Amniotic epithelial cell (primary cell): ENCODE measurements at regions not wholly inside any gene's neighbourhood (a gene's known extent, or its start where the extent isn't known, plus 50 kb on each side); places are given as distances from the start of the nearest gene placed in this dataset.
"Not testable (repeated sequence)": the region's sequence is repeated elsewhere in the genome, so short reads cannot be mapped to it uniquely, and the experiment has no call there.

Source experiments
- DNase-seq: peaks from one replicate; pipeline ENCODE4 v3.0.0-alpha.2; 2010; ENCODE audit warnings: low read depth

DNA sequence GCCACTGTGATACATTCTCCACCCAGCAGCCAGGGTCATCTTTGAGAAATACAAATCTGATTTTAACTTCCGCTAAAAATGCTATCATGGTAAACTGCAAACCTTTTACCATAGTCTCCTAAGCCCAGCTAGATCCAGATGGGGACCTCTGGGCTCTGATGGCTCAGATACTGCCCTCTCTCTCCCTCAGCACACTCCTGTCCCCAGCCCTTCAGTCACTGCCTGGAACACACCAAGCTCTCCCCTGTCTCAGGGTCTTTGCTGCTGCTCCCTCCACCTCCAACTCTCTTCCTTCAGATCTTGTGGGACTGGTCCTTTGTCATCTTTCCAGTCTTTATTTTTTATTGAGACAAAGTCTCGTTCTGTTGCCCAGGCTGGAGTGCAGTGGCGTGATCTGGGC, 65.1 kb downstream of the SPRY4 start:
- DNase-seq = no peak

GRCh38 chr5:142255831-142256230, 69.0 kb downstream of the SPRY4 start:
- DNase-seq = peak; percentile 17

GRCh38 chr5:142254431-142254830, 70.4 kb downstream of the SPRY4 start:
- no peak for DNase-seq

DNA sequence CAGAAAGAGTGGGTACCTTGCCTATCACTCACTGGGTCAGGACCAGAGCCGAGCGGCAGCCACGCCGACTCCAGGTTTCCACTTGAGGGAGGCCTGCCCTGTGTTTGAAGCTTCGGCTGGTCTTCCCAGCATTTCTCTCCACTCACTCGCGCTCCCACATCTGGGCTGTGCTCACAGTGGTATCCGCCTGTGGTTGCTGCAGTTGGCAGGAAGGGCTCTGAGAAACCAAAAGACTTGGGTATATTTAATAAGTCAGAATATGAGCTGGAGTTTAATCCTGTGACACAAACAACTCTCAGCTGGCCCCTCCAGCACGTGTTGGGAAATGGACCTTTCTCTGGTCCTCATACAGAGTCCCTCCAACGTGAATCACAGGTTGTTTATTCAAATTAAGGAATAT, 70.9 kb downstream of the SPRY4 start:
- peak; percentile 32 for DNase-seq

DNA sequence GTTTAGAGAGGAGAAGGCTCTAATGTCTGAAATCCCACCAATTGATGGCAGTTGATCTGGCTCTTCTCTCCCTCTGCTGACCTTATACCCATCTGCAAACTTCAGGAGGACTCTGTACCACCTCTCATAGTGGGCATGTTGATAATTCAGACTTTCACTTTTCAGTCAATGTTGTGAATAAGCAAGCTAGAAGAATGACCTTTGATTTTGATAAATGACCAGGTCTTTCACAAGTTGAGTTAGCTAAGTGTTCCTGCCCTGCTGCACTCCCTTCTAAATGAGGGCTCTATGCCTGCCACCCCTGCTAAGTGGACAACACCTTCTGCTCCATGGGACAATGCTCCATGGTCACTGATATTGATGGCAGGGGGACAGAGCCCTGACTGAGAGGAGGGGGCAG, 74.7 kb downstream of the SPRY4 start:
- DNase-seq = peak; percentile 16

GRCh38 chr5:142248853-142249462, 75.9 kb downstream of the SPRY4 start:
- DNase-seq = no peak

DNA sequence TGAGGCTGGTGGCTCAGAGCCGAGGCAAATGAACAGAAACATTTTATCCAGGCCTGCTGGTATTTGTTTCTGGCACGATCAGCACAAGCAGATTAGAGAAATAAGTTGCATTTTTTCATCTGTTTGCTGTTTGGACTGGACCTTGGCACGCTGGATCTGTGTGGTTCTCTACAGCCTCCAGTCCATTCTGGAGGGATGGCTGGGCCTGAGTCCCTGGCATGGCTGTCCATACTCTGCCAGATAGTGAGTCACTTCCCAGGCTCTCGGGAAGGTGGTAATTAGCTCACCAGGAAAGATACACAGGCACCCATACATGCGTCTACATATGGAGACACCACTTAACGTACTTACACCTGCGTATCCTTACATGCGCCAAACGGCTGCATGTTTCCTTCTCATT, 78.6 kb downstream of the SPRY4 start:
- DNase-seq = peak; percentile 50

- no peak for DNase-seq
These were observed 79.0 kb downstream of the SPRY4 start for GRCh38 chr5:142245786-142246185.

- no peak for DNase-seq
These were observed 80.4 kb downstream of the SPRY4 start for GRCh38 chr5:142244440-142244839.

- DNase-seq = no peak
These were observed 82.5 kb downstream of the SPRY4 start for GRCh38 chr5:142242272-142242671.

DNA sequence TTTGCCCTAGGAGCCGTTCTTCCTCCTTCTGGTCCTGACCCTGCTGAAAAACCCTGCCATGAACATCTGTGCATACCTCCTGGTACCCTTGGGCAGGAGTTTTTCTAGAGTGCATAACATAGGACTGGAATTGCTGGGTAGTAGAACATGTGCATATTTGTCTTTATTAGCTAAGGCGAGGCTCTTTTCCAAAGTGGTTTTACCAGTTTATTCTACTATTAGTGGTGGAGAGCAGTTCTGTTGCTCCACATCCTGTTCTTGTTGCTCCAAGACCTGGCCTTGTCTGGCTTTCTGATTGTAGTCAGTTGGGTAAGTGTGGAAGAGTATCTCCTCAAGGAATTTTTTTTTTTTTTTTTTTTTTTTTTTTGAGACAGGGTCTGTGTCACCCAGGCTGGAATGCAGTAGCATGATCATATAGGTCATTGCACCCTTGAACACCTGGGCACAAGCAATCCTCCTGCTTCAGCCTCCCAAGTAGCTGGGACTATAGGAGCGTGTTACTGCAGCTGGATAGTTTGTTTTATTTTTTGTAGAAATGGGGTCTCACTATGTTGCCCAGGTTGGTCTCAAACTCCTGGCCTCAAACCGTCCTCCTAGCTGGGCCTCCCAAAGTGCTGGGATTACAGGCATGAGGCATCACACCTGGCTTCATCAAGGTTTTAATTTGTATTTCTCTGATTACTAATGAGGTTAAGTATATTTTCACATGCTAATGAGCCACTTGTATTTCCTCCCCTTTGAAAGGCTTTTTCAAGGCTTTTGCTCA, 85.2 kb downstream of the SPRY4 start:
- no peak for DNase-seq

DNA sequence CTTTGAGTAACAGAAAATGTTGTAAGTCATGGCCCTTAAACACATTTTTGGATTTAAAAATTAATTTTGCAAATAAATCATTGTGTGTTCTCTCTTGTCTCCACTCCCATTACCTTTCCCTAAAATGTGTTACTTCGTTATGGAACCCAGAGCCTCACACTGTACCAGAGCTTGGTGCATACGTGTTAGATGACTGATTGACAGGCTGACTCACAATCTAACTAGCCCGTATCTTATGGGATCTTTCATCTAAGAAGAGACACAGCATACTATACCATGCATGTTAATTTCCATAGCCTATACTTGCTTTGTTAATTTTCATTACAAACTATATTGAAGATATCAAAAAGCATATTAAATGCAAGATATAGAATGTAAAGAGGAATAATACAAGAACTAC, 87.1 kb downstream of the SPRY4 start:
- no peak for DNase-seq

- not testable (repeated sequence) for DNase-seq
These were observed 88.0 kb downstream of the SPRY4 start for GRCh38 chr5:142236673-142237290.

DNA sequence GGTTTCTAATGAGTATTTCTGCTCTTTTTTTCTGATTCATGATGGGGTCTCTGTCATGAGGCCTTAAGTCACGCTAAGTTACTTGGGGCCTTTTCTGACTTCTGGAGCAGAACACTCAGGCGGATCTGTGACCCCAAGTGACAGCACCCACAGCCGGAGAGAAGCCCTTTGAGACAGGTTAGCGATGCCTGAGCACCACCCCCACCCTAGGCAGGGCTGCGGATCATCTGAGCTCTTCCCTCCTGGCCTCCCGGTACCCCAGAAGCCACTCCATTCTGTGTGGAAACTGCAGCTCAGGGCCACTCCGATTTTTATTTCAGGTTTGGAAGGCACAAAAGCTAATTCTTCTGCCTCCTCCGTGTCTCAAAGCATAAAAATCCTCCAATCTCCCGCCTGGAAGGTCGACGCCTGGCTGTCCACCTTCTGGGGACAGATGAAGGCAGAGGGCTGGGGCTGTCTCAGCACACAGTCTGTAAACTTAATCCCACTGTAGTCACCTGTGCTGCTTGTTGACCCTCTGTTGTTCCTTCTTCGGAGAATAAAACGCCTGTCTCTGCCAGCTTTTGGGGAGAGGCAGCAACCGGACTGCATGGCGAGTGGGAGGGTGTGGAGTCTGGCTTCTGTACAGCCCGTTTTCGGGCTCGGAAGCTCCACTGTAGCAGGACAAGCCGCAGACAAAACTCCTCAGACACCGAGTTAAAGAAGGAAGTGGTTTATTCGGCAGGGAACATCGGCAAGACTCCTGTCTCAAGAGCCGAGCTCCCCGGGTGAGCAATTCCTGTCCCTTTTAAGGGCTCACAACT, 88.8 kb downstream of the SPRY4 start:
- no peak for DNase-seq

GRCh38 chr5:142235050-142235797, 89.6 kb downstream of the SPRY4 start:
- DNase-seq = no peak

- no peak for DNase-seq
These were observed 91.5 kb downstream of the SPRY4 start for GRCh38 chr5:142233083-142234032.

- not testable (repeated sequence) for DNase-seq
These were observed 93.9 kb downstream of the SPRY4 start for GRCh38 chr5:142230949-142231348.

- no peak for DNase-seq
These were observed 99.7 kb downstream of the SPRY4 start for GRCh38 chr5:142225141-142225540.

GRCh38 chr5:142222866-142223558, 101.8 kb downstream of the SPRY4 start:
- DNase-seq = no peak
